Trophoblast cell (in vitro differentiated cells and primary cell): ENCODE measurements at regions not wholly inside any gene's neighbourhood (a gene's known extent, or its start where the extent isn't known, plus 50 kb on each side); places are given as distances from the start of the nearest gene placed in this dataset.

Source experiments
- DNase-seq, 2 donors: peaks; one replicate each; pipeline ENCODE4 v3.0.0-alpha.2; 2016
- H2AFZ ChIP-seq: 2 replicates; pipeline ENCODE4 v1.6.1; 2013; ENCODE audit warnings: low read length, moderate library complexity, mild to moderate bottlenecking; ENCODE audit not compliant: insufficient read depth, poor library complexity
- H2AK5ac ChIP-seq: 2 replicates; pipeline ENCODE4 v1.6.1; 2013; ENCODE audit warnings: mild to moderate bottlenecking, low read length
- H2BK120ac ChIP-seq: 2 replicates; pipeline ENCODE4 v1.6.1; 2013; ENCODE audit warnings: low read length, mild to moderate bottlenecking, moderate library complexity; ENCODE audit not compliant: insufficient read depth, poor library complexity
- H2BK12ac ChIP-seq: 2 replicates; pipeline ENCODE4 v1.6.1; 2013; ENCODE audit warnings: mild to moderate bottlenecking, low read length, moderate library complexity
- H2BK5ac ChIP-seq: 2 replicates; pipeline ENCODE4 v1.6.1; 2013; ENCODE audit warnings: low read length, low read depth, moderate library complexity, mild to moderate bottlenecking; ENCODE audit not compliant: poor library complexity
- H3K14ac ChIP-seq: 2 replicates; pipeline ENCODE4 v1.6.1; 2013; ENCODE audit warnings: mild to moderate bottlenecking, low read length
- H3K18ac ChIP-seq: 2 replicates; pipeline ENCODE4 v1.6.1; 2013; ENCODE audit warnings: mild to moderate bottlenecking, low read length
- H3K23ac ChIP-seq: 2 replicates; pipeline ENCODE4 v1.6.1; 2013; ENCODE audit warnings: low read length
- H3K27ac ChIP-seq: 2 replicates; pipeline ENCODE4 v1.5.1; 2013; ENCODE audit warnings: low read depth, mild to moderate bottlenecking, inconsistent platforms, low read length, moderate library complexity
- H3K27me3 ChIP-seq: 2 replicates; pipeline ENCODE4 v1.6.1; 2013; ENCODE audit warnings: inconsistent platforms, mild to moderate bottlenecking, low read length, moderate library complexity; ENCODE audit not compliant: insufficient read depth
- H3K36me3 ChIP-seq, 2 experiments: 1 replicate in 1 of 2; 2 replicates in 1 of 2; pipeline ENCODE4 v1.6.1; 2013; ENCODE audit warnings: low read length in 2 of 2, mild to moderate bottlenecking in 2 of 2, moderate library complexity in 1 of 2; ENCODE audit not compliant: insufficient read depth in 2 of 2, control insufficient read depth in 1 of 2
- H3K4ac ChIP-seq: 2 replicates; pipeline ENCODE4 v1.6.1; 2013; ENCODE audit warnings: low read depth, mild to moderate bottlenecking, low read length, moderate library complexity
- H3K4me1 ChIP-seq, 2 experiments: 1 replicate in 1 of 2; 2 replicates in 1 of 2; pipeline ENCODE4 v1.6.1; 2013; ENCODE audit warnings: low read length in 2 of 2, mild to moderate bottlenecking in 2 of 2, moderate library complexity in 1 of 2; ENCODE audit not compliant: insufficient read depth in 2 of 2, control insufficient read depth in 1 of 2
- H3K4me2 ChIP-seq: 2 replicates; pipeline ENCODE4 v1.6.1; 2013; ENCODE audit warnings: inconsistent platforms, mild to moderate bottlenecking, low read length, moderate library complexity
- H3K4me3 ChIP-seq: 2 replicates; pipeline ENCODE4 v1.5.1; 2013; ENCODE audit warnings: mild to moderate bottlenecking, low read depth, low read length, inconsistent platforms
- H3K79me1 ChIP-seq: one replicate; pipeline ENCODE4 v1.6.1; 2013; ENCODE audit warnings: low read length
- H3K79me2 ChIP-seq: 2 replicates; pipeline ENCODE4 v1.6.1; 2013; ENCODE audit warnings: low read length, mild to moderate bottlenecking; ENCODE audit not compliant: control insufficient read depth, insufficient read depth, poor library complexity
- H3K9ac ChIP-seq: 2 replicates; pipeline ENCODE4 v1.6.1; 2013; ENCODE audit warnings: mild to moderate bottlenecking, low read length
- H3K9me3 ChIP-seq: 2 replicates; pipeline ENCODE4 v1.6.1; 2013; ENCODE audit warnings: low read depth, mild to moderate bottlenecking, control low read depth, inconsistent platforms, low read length; ENCODE audit not compliant: insufficient read depth
- H4K12ac ChIP-seq: 2 replicates; pipeline ENCODE4 v1.6.1; 2013; ENCODE audit warnings: low read depth, mild to moderate bottlenecking, low read length, moderate library complexity
- H4K8ac ChIP-seq: 2 replicates; pipeline ENCODE4 v1.6.1; 2013; ENCODE audit warnings: low read depth, mild to moderate bottlenecking, low read length, moderate library complexity
- H4K91ac ChIP-seq: one replicate; pipeline ENCODE4 v1.6.1; 2013; ENCODE audit warnings: low read depth, mild to moderate bottlenecking, low read length, moderate library complexity
- WGBS: extraction: QIAGEN DNeasy Blood & Tissue Kit; methylation state at CpG from one replicate; pipeline ENCODE4 v1.1.7; 2013; ENCODE audit warnings: missing lambda C conversion rate; ENCODE audit not compliant: insufficient read length, insufficient coverage; ENCODE audit errors: extremely low coverage; 5-methylcytosine and 5-hydroxymethylcytosine counted together

DNA sequence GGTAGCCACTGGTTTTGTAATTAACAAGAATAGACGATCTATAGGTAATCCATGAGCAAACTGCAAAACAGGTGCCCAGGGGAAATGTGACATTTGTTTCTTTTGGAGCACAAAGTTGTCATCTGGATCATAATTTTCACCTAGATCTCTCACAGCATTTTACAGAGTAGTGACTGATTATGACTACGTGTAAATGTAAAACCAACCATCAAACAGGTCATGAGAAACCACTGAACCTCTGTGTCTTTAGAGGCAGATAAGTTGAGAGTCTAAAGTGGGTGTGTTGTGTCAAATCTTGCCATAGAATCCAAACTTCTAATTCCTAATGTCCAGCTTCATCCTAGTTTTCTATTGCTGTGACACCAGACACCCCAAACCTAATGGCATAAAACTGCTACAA, 648.1 kb downstream of the MID1IP1 start:
- Histone ChIP-seq H3K9me3 (no peaks in the 10 kb centered on the region), H3K27me3 (no peaks in the 10 kb centered on the region), H2BK120ac (no peak overlapping the region), H4K12ac (no peak overlapping the region), H3K4me2 (no peak overlapping the region), H2AFZ (no peak overlapping the region), H3K27ac (no peak overlapping the region), H2BK5ac (no peak overlapping the region), H3K23ac (no peak overlapping the region), H3K4me3 (no peak overlapping the region), H3K14ac (no peak overlapping the region), H3K4me1 (no peaks in the 10 kb centered on the region), H3K9ac (no peak overlapping the region), H3K4ac (no peak overlapping the region), H3K18ac (no peak overlapping the region), H4K8ac (no peak overlapping the region), H2BK12ac (no peak overlapping the region), H4K91ac (no peak overlapping the region), H3K79me1 (no peaks in the 10 kb centered on the region), H3K79me2 (no peaks in the 10 kb centered on the region), H3K36me3 (no peaks in the 10 kb centered on the region), H2AK5ac (no peak overlapping the region)
- no CpG with 5 or more reads among the region's 2 CpGs for WGBS
- DNase-seq = no peak

DNA sequence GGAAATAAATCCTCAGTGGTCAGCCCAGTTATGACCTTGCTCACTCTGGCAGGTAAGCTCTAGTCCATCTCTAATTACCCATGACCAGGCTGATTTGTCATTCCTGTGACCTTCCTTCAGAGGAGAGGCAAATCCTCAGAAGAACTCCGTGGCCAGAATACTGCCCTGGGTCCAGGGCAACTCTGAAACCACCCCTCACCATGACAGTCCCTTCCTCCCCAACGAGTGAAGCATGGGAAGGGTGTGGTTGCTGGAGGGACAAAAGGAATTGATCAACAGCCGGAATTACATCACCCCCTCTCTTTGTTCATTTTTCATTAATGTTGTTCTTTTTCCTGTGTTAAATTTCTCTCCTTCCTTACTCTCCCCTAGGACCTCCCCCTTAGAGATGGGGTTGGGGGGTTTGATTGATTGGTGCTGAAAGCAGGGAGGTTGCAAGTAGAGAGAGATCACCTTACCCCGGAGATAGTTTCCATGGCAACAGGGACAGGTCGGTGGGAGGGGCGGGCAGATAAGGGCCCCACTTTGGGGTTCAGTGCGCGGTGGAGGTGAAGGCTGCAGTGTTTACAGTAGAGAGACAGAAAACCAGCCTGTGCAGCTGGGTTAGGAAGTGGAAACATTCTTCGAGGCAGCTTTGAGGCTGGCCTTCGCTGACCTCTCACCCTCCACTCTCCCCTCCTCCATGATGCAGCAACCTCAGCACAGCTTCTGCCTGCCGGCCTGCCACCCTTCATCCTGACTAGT, 647.4 kb downstream of the BCOR start:
- no peak overlapping the region for H2BK120ac ChIP-seq
- H2AK5ac ChIP-seq = no peak overlapping the region
- no peaks in the 10 kb centered on the region for H3K79me2 ChIP-seq
- H3K27me3 ChIP-seq = no peaks in the 10 kb centered on the region
- H3K4ac ChIP-seq = no peak overlapping the region
- no peak overlapping the region for H3K9ac ChIP-seq
- H3K23ac ChIP-seq = no peak overlapping the region
- no peaks in the 10 kb centered on the region for H3K36me3 ChIP-seq
- no peak overlapping the region for H4K12ac ChIP-seq
- no peak for DNase-seq
- no peaks in the 10 kb centered on the region for H3K9me3 ChIP-seq
- no peak overlapping the region for H3K4me2 ChIP-seq
- H3K27ac ChIP-seq = no peak overlapping the region
- no peaks in the 10 kb centered on the region for H3K4me1 ChIP-seq
- no peak overlapping the region for H3K4me3 ChIP-seq
- no peak overlapping the region for H2BK5ac ChIP-seq
- H4K8ac ChIP-seq = no peak overlapping the region
- H2BK12ac ChIP-seq = no peak overlapping the region
- H4K91ac ChIP-seq = no peak overlapping the region
- no peak overlapping the region for H3K18ac ChIP-seq
- H3K79me1 ChIP-seq = no peaks in the 10 kb centered on the region
- H2AFZ ChIP-seq = no peak overlapping the region
- no CpG with 5 or more reads among the region's 11 CpGs for WGBS
- no peak overlapping the region for H3K14ac ChIP-seq

DNA sequence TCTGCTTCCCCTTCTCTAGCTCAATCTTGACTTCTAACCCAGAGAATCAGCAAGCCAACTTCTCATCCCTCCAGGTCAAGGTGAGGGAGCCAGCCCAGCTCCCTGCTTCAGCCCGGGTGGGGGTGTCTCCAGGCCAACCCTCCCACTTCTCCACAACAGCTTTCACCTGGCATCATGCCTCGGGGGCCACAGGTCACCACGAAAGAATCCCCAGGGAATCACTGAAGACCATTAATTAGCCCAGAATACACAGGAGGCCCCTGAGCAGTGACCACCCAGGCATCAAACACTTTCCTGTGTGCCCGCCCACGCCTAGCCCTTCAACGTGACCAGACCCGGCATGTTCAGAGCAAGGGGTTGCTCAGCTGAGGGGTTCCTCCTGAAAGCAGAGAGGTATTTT, 646.7 kb downstream of the BCOR start:
- Histone ChIP-seq H4K91ac (no peak overlapping the region), H3K23ac (no peak overlapping the region), H3K36me3 (no peaks in the 10 kb centered on the region), H3K4me1 (no peaks in the 10 kb centered on the region), H3K9ac (no peak overlapping the region), H3K4me2 (no peak overlapping the region), H2BK5ac (no peak overlapping the region), H2BK12ac (no peak overlapping the region), H4K8ac (no peak overlapping the region), H2AK5ac (no peak overlapping the region), H4K12ac (no peak overlapping the region), H3K9me3 (no peaks in the 10 kb centered on the region), H3K27ac (no peak overlapping the region), H2AFZ (no peak overlapping the region), H3K27me3 (no peaks in the 10 kb centered on the region), H3K79me1 (no peaks in the 10 kb centered on the region), H3K14ac (no peak overlapping the region), H3K4ac (no peak overlapping the region), H3K4me3 (no peak overlapping the region), H3K18ac (no peak overlapping the region), H2BK120ac (no peak overlapping the region), H3K79me2 (no peaks in the 10 kb centered on the region)
- no peak for DNase-seq
- WGBS = no CpG with 5 or more reads among the region's 7 CpGs

DNA sequence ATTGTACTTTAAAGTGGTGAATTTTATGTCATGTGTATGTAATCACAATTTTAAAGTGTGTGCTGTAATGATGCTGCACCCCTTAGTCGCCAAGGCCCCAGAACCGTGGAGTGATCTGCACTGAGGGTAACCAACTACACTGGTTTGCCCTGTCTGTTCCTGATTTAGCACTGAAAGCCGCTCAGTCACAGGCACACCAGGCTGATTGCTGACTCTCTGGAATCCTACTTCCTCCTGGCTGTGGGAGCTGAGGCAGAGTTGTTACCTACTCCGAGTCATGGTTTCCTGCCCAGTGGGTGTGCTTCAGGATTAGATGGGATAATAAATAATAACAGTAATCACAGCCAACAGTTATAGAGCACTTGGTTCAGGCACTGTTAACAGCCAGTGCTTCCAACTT, 645.4 kb downstream of the BCOR start:
- Histone ChIP-seq H3K4me2 (no peak overlapping the region), H3K27ac (no peak overlapping the region), H3K4me3 (no peak overlapping the region), H3K4me1 (no peaks in the 10 kb centered on the region), H3K36me3 (no peaks in the 10 kb centered on the region), H3K9me3 (no peaks in the 10 kb centered on the region), H3K27me3 (no peaks in the 10 kb centered on the region), H2AK5ac (no peak overlapping the region), H4K91ac (no peak overlapping the region), H3K79me1 (no peaks in the 10 kb centered on the region), H3K4ac (no peak overlapping the region), H2AFZ (no peak overlapping the region), H3K79me2 (no peaks in the 10 kb centered on the region), H2BK12ac (no peak overlapping the region), H3K18ac (no peak overlapping the region), H3K23ac (no peak overlapping the region), H4K8ac (no peak overlapping the region), H2BK5ac (no peak overlapping the region), H3K14ac (no peak overlapping the region), H4K12ac (no peak overlapping the region), H3K9ac (no peak overlapping the region), H2BK120ac (no peak overlapping the region)
- DNase-seq = no peak
- WGBS = no CpG with 5 or more reads among the region's 4 CpGs
